Endodermal cell (in vitro differentiated cells): ENCODE measurements at regions not wholly inside any gene's neighbourhood (a gene's known extent, or its start where the extent isn't known, plus 50 kb on each side); places are given as distances from the start of the nearest gene placed in this dataset.
A peak's percentile ranks its signal among the peaks of the same experiment; 100 is the strongest.

ENCODE experiments used
- DNase-seq: peaks from one replicate; pipeline ENCODE4 v3.0.0-alpha.2; 2017
- H3K27ac ChIP-seq: 2 replicates; pipeline ENCODE4 v1.5.1; 2013; ENCODE audit warnings: mild to moderate bottlenecking, low read depth, low read length, moderate library complexity
- H3K27me3 ChIP-seq: 2 replicates; pipeline ENCODE4 v1.6.1; 2013; ENCODE audit warnings: mild to moderate bottlenecking, low read length, moderate library complexity; ENCODE audit not compliant: insufficient read depth, control insufficient read depth, poor library complexity, severe bottlenecking
- H3K36me3 ChIP-seq: 2 replicates; pipeline ENCODE4 v1.7.0; 2013; ENCODE audit warnings: mild to moderate bottlenecking, low read length, moderate library complexity; ENCODE audit not compliant: control insufficient read depth, insufficient read depth
- H3K4me1 ChIP-seq: one replicate; pipeline ENCODE4 v1.7.0; 2013; ENCODE audit warnings: low read length; ENCODE audit not compliant: control insufficient read depth, insufficient read depth
- H3K4me3 ChIP-seq: 2 replicates; pipeline ENCODE4 v1.5.1; 2013; ENCODE audit warnings: mild to moderate bottlenecking, low read length, moderate library complexity
- H3K9ac ChIP-seq: 2 replicates; pipeline ENCODE4 v1.6.1; 2013; ENCODE audit warnings: mild to moderate bottlenecking, low read length, moderate library complexity; ENCODE audit not compliant: poor library complexity, severe bottlenecking; ENCODE audit errors: extremely low read depth
- H3K9me3 ChIP-seq: 2 replicates; pipeline ENCODE4 v1.6.1; 2013; ENCODE audit warnings: mild to moderate bottlenecking, low read length, moderate library complexity; ENCODE audit not compliant: control insufficient read depth
- H3K27ac Mint-ChIP-seq: 2 replicates; pipeline ENCODE4 v1.8.0; 2020; ENCODE audit warnings: mixed read lengths
- H3K27me3 Mint-ChIP-seq: 2 replicates; pipeline ENCODE4 v1.8.0; 2021; ENCODE audit warnings: mild to moderate bottlenecking, mixed read lengths; ENCODE audit not compliant: insufficient read depth
- H3K36me3 Mint-ChIP-seq: 2 replicates; pipeline ENCODE4 v1.8.0; 2020; ENCODE audit warnings: low read depth, mixed read lengths
- H3K4me1 Mint-ChIP-seq: 2 replicates; pipeline ENCODE4 v1.8.0; 2020; ENCODE audit warnings: mixed read lengths
- H3K4me3 Mint-ChIP-seq: 2 replicates; pipeline ENCODE4 v1.8.0; 2020; ENCODE audit warnings: mild to moderate bottlenecking, moderate library complexity, mixed read lengths
- H3K9me3 Mint-ChIP-seq: 2 replicates; pipeline ENCODE4 v1.8.0; 2020; ENCODE audit warnings: mild to moderate bottlenecking, mixed read lengths
- CTCF ChIP-seq: fragments of 200-600 bp; sonication (generic); conservative IDR thresholded peaks from 2 replicates; pipeline ENCODE4 v1.5.0; 2021; ENCODE audit warnings: antibody characterized with exemption, mild to moderate bottlenecking
- WGBS, 2 experiments: methylation state at CpG; one replicate each; pipeline versions ENCODE4 v1.1.5 to v1.1.7; 2013; ENCODE audit warnings: missing lambda C conversion rate in 2 of 2, mixed read lengths in 1 of 2; ENCODE audit not compliant: insufficient coverage in 1 of 2, insufficient read length in 1 of 2; 5-methylcytosine and 5-hydroxymethylcytosine counted together

- peaks cover 13% of the 10 kb centered on the region for H3K27me3 Mint-ChIP-seq
- no peaks in the 10 kb centered on the region for H3K9me3 Mint-ChIP-seq
- no peak for TF ChIP-seq CTCF
Measured at GRCh38 chr20:24718277-24718676, 230.8 kb upstream of the CST7 start.

GRCh38 chr20:24718696-24719095 lies 230.4 kb upstream of the CST7 start:
- H3K27ac Mint-ChIP-seq = no peak overlapping the region
- H3K27me3 ChIP-seq = no peaks in the 10 kb centered on the region
- WGBS, 2 experiments = 96 to 100% methylated on average over 1 of the region's 1 CpG

More at GRCh38 chr20:24718277-24718676, 230.8 kb upstream of the CST7 start:
- H3K27ac Mint-ChIP-seq = no peak overlapping the region
- no peak overlapping the region for H3K4me3 Mint-ChIP-seq
- Histone ChIP-seq H3K9ac (no peak overlapping the region), H3K4me3 (no peak overlapping the region), H3K9me3 (peaks cover 7% of the 10 kb centered on the region), H3K36me3 (no peaks in the 10 kb centered on the region), H3K4me1 (peaks cover 2% of the 10 kb centered on the region), H3K27me3 (no peaks in the 10 kb centered on the region), H3K27ac (no peak overlapping the region)
- 94% methylated on average over 2 of the region's 2 CpGs; no CpG with 5 or more reads in 1 of the 2 experiments for WGBS, 2 experiments
- DNase-seq = no peak
- H3K36me3 Mint-ChIP-seq = no peaks in the 10 kb centered on the region
- H3K4me1 Mint-ChIP-seq = no peaks in the 10 kb centered on the region

GRCh38 chr20:24720957-24721356 lies 228.1 kb upstream of the CST7 start:
- Histone ChIP-seq H3K4me1 (peaks cover 2% of the 10 kb centered on the region), H3K27me3 (no peaks in the 10 kb centered on the region), H3K9me3 (no peaks in the 10 kb centered on the region), H3K9ac (no peak overlapping the region), H3K36me3 (no peaks in the 10 kb centered on the region), H3K4me3 (no peak overlapping the region), H3K27ac (no peak overlapping the region)
- Mint-ChIP-seq H3K4me1 (peaks cover 10% of the 10 kb centered on the region), H3K9me3 (no peaks in the 10 kb centered on the region), H3K27me3 (peaks cover 12% of the 10 kb centered on the region), H3K36me3 (no peaks in the 10 kb centered on the region), H3K27ac (no peak overlapping the region), H3K4me3 (no peak overlapping the region)
- 100% methylated on average over 3 of the region's 4 CpGs; no CpG with 5 or more reads in 1 of the 2 experiments for WGBS, 2 experiments
- no peak for TF ChIP-seq CTCF
- peak; percentile 26 for DNase-seq

More at GRCh38 chr20:24718696-24719095, 230.4 kb upstream of the CST7 start:
- Mint-ChIP-seq H3K27me3 (peaks cover 15% of the 10 kb centered on the region), H3K4me1 (no peaks in the 10 kb centered on the region), H3K9me3 (no peaks in the 10 kb centered on the region), H3K36me3 (no peaks in the 10 kb centered on the region), H3K4me3 (no peak overlapping the region)
- TF ChIP-seq CTCF = no peak
- Histone ChIP-seq H3K9me3 (peaks cover 3% of the 10 kb centered on the region), H3K36me3 (no peaks in the 10 kb centered on the region), H3K9ac (no peak overlapping the region), H3K4me1 (peaks cover 2% of the 10 kb centered on the region), H3K27ac (no peak overlapping the region), H3K4me3 (no peak overlapping the region)
- DNase-seq = peak; percentile 67
